ENCODE measurements at regions not wholly inside any gene's neighbourhood (a gene's known extent, or its start where the extent isn't known, plus 50 kb on each side); places are given as distances from the start of the nearest gene placed in this dataset.

DNA sequence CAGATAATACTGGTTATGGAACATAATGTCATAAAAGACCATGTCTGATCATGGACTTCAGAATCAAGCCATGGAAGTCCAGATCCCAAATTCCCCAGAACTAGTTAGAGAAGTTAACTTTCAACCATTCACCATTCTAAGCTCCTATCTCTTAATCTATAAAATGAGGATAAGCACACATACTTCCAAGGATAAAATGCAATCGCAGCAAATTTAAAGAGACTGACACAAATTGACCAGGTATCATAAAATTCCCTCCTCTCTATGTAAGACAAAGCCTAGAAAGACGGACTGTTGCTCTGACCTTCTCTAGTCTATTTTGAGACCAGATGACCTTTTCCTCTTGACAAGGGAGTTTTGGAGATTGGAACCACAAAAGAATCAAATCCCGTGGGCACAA lies 426.7 kb downstream of the PLPP3 start:
- no peak for TF ChIP-seq POLR2A (IDR thresholded peaks at IDR 0.05; ENCODE audit: low read length)
- TF ChIP-seq GATA1 (IDR thresholded peaks at IDR 0.05; ENCODE audit: low read depth, low read length) = no peak

All from erythroblast (primary cell).